H1 (cell line): ENCODE measurements at regions not wholly inside any gene's neighbourhood (a gene's known extent, or its start where the extent isn't known, plus 50 kb on each side); places are given as distances from the start of the nearest gene placed in this dataset.

Experiments used
- CTCF ChIA-PET: fragments of 300-600 bp; sonication (Branson Sonifier 250); formaldehyde crosslinking; loops from one replicate; lab custom pipeline; 2021; ENCODE audit not compliant: partially characterized antibody; lab: Charles Lee
- POLR2A ChIA-PET: fragments of 300-600 bp; sonication (Branson Sonifier 250); formaldehyde crosslinking; loops from one replicate; lab custom pipeline; 2021; ENCODE audit warnings: inconsistent platforms; ENCODE audit not compliant: partially characterized antibody; lab: Charles Lee
- DNase-seq, 2 experiments: peaks; one replicate each; pipeline versions ENCODE4 v3.0.0 to v3.0.0-alpha.2; 2010 to 2022; ENCODE audit warnings: low spot score in 2 of 2, low read depth in 1 of 2, mixed read lengths in 1 of 2
- FAIRE-seq: peaks from 2 replicates; lab custom pipeline; 2011; peaks lifted over from hg19 to GRCh38; lab: Jason Lieb, UNC
- H2AFZ ChIP-seq: 2 replicates; pipeline ENCODE4 v1.8.1; 2012; ENCODE audit warnings: low read length, inconsistent platforms
- H2AK5ac ChIP-seq: 2 replicates; pipeline ENCODE4 v1.6.1; 2013; ENCODE audit warnings: low read depth, low read length
- H2BK120ac ChIP-seq: replicated peaks from 2 replicates; pipeline ENCODE3; 2013; ENCODE audit warnings: low read depth, low read length, inconsistent platforms
- H2BK12ac ChIP-seq: 2 replicates; pipeline ENCODE4 v1.6.1; 2013; ENCODE audit warnings: low read depth, low read length
- H2BK15ac ChIP-seq: 2 replicates; pipeline ENCODE4 v1.6.1; 2013; ENCODE audit warnings: low read length
- H2BK20ac ChIP-seq: 2 replicates; pipeline ENCODE4 v1.6.1; 2013; ENCODE audit warnings: low read length
- H2BK5ac ChIP-seq: 2 replicates; pipeline ENCODE4 v1.6.1; 2013; ENCODE audit warnings: low read depth, low read length
- H3K14ac ChIP-seq: 2 replicates; pipeline ENCODE4 v1.6.1; 2013; ENCODE audit warnings: inconsistent platforms; ENCODE audit not compliant: insufficient read length
- H3K18ac ChIP-seq: 2 replicates; pipeline ENCODE4 v1.6.1; 2013; ENCODE audit warnings: low read length; ENCODE audit errors: extremely low read depth
- H3K23ac ChIP-seq: 2 replicates; pipeline ENCODE4 v1.6.1; 2013; ENCODE audit warnings: inconsistent platforms; ENCODE audit not compliant: insufficient read length
- H3K23me2 ChIP-seq: 2 replicates; pipeline ENCODE4 v1.6.1; 2013; ENCODE audit warnings: low read depth, low read length
- H3K27ac ChIP-seq: 2 replicates; pipeline ENCODE4 v1.6.1; 2011; ENCODE audit warnings: low read depth, low read length, inconsistent platforms
- H3K27me3 ChIP-seq, 4 experiments: replicated peaks in 1 of 4; 1 replicate in 1 of 4; 2 replicates in 3 of 4; pipeline versions ENCODE4 v1.6.1 to v1.8.1; 2011 to 2013; ENCODE audit warnings: low read length in 3 of 4, mild to moderate bottlenecking in 3 of 4, inconsistent platforms in 2 of 4, mixed read lengths in 2 of 4, moderate library complexity in 1 of 4; ENCODE audit not compliant: control insufficient read depth in 3 of 4, insufficient read depth in 3 of 4; ENCODE audit errors: extremely low read depth in 1 of 4
- H3K36me3 ChIP-seq, 4 experiments: 2 replicates each; pipeline versions ENCODE4 v1.6.1 to v1.8.1; 2011 to 2013; ENCODE audit warnings: mild to moderate bottlenecking in 4 of 4, low read length in 3 of 4, moderate library complexity in 2 of 4, control low read depth in 1 of 4, inconsistent platforms in 1 of 4; ENCODE audit not compliant: insufficient read depth in 4 of 4, control insufficient read depth in 2 of 4
- H3K4ac ChIP-seq: replicated peaks from 2 replicates; pipeline ENCODE3; 2013; ENCODE audit warnings: low read length, low read depth, mixed read lengths, inconsistent platforms; ENCODE audit not compliant: insufficient read length
- H3K4me1 ChIP-seq, 4 experiments: replicated peaks in 1 of 4; 1 replicate in 1 of 4; 2 replicates in 3 of 4; pipeline versions ENCODE4 v1.6.1 to v1.8.1; 2011 to 2013; ENCODE audit warnings: low read length in 3 of 4, inconsistent platforms in 2 of 4, mixed read lengths in 1 of 4; ENCODE audit not compliant: insufficient read depth in 4 of 4, control insufficient read depth in 3 of 4
- H3K4me2 ChIP-seq, 2 experiments: 2 replicates each; pipeline versions ENCODE4 v1.6.1 to v1.8.1; 2011 to 2013; ENCODE audit warnings: low read depth in 2 of 2, low read length in 2 of 2, control low read depth in 1 of 2, inconsistent platforms in 1 of 2, mild to moderate bottlenecking in 1 of 2; ENCODE audit not compliant: insufficient read depth in 1 of 2
- H3K4me3 ChIP-seq, 4 experiments: fragments of 200-600, 300-600 bp in 1 of 4; sonication (generic), shearing (Covaris generic), sonication (Bioruptor Twin) in 1 of 4; 2 replicates each; pipeline versions ENCODE4 v1.5.1 to v1.8.1; 2011 to 2016; ENCODE audit warnings: low read length in 4 of 4, low read depth in 3 of 4, control low read depth in 2 of 4, inconsistent platforms in 2 of 4, mild to moderate bottlenecking in 2 of 4, mixed read lengths in 1 of 4, moderate library complexity in 1 of 4; ENCODE audit not compliant: insufficient read depth in 2 of 4; ENCODE audit errors: extremely low read depth in 1 of 4
- H3K56ac ChIP-seq: replicated peaks from 2 replicates; pipeline ENCODE3; 2013; ENCODE audit warnings: low read depth, mild to moderate bottlenecking, mixed read lengths, low read length, inconsistent platforms; ENCODE audit not compliant: insufficient read length
- H3K79me1 ChIP-seq: 2 replicates; pipeline ENCODE4 v1.6.1; 2013; ENCODE audit warnings: low read depth, low read length, control low read depth
- H3K79me2 ChIP-seq, 2 experiments: 2 replicates each; pipeline versions ENCODE4 v1.6.1 to v1.8.1; 2012 to 2013; ENCODE audit warnings: low read length in 2 of 2, mild to moderate bottlenecking in 2 of 2, inconsistent platforms in 1 of 2; ENCODE audit not compliant: insufficient read depth in 2 of 2, control insufficient read depth in 1 of 2
- H3K9ac ChIP-seq, 4 experiments: replicated peaks in 1 of 4; 1 replicate in 1 of 4; 2 replicates in 3 of 4; pipeline versions ENCODE4 v1.6.1 to v1.8.1; 2011 to 2013; ENCODE audit warnings: low read depth in 3 of 4, low read length in 3 of 4, control low read depth in 2 of 4, mild to moderate bottlenecking in 2 of 4, moderate library complexity in 2 of 4, inconsistent platforms in 1 of 4; ENCODE audit errors: extremely low read depth in 1 of 4
- H3K9me3 ChIP-seq, 2 experiments: 2 replicates each; pipeline versions ENCODE4 v1.6.1 to v1.8.1; 2012 to 2013; ENCODE audit warnings: mild to moderate bottlenecking in 2 of 2, moderate library complexity in 2 of 2, control low read depth in 1 of 2, inconsistent platforms in 1 of 2, low read depth in 1 of 2, low read length in 1 of 2, mixed read lengths in 1 of 2; ENCODE audit not compliant: insufficient read depth in 2 of 2
- H4K20me1 ChIP-seq, 2 experiments: replicated peaks in 1 of 2; 2 replicates each; pipeline versions ENCODE3 to v1.8.1; 2011 to 2013; ENCODE audit warnings: inconsistent platforms in 2 of 2, low read length in 2 of 2, mild to moderate bottlenecking in 1 of 2; ENCODE audit not compliant: insufficient read depth in 2 of 2, control insufficient read depth in 1 of 2
- H4K5ac ChIP-seq: 2 replicates; pipeline ENCODE4 v1.6.1; 2013; ENCODE audit warnings: low read length, low read depth, mixed read lengths, inconsistent platforms; ENCODE audit not compliant: insufficient read length
- H4K8ac ChIP-seq: 2 replicates; pipeline ENCODE4 v1.8.0; 2013; ENCODE audit warnings: mild to moderate bottlenecking, moderate library complexity, low read length, inconsistent platforms; ENCODE audit not compliant: insufficient read depth; ENCODE audit errors: extremely low read depth
- H4K91ac ChIP-seq: replicated peaks from 2 replicates; pipeline ENCODE3; 2013; ENCODE audit warnings: low read length, mixed read lengths, inconsistent platforms; ENCODE audit not compliant: insufficient read length
- KDM4A ChIP-seq: IDR thresholded peaks from one replicate; pipeline ENCODE4 v1.7.1; 2012; ENCODE audit warnings: low read depth, mild to moderate bottlenecking, moderate library complexity, low read length, inconsistent platforms; ENCODE audit not compliant: severe bottlenecking
- PHF8 ChIP-seq: fragments of 200-600 bp; sonication (generic); conservative IDR thresholded peaks from 2 replicates; pipeline ENCODE4 v1.7.1; 2012; ENCODE audit warnings: low read depth, mild to moderate bottlenecking, inconsistent platforms, low read length, moderate library complexity
- SIRT6 ChIP-seq: IDR thresholded peaks from one replicate; pipeline ENCODE4 v1.7.1; 2012; ENCODE audit warnings: low read length, inconsistent platforms
- TBP ChIP-seq: IDR thresholded peaks from 2 replicates; pipeline ENCODE4 v1.6.1; 2011; ENCODE audit warnings: low read depth, low read length, improper control_type of control experiment
- TEAD4 ChIP-seq: IDR thresholded peaks from 2 replicates; pipeline ENCODE4 v1.6.1; 2012; ENCODE audit warnings: low read depth, low read length, inconsistent platforms, mixed read lengths
- WGBS, 2 experiments: shearing (Covaris generic) in 1 of 2; methylation state at CpG; one replicate each; pipeline versions ENCODE4 v1.1.6 to v1.1.7; 2013 to 2015; ENCODE audit warnings: low lambda C conversion rate in 2 of 2, mixed read lengths in 2 of 2, inconsistent platforms in 1 of 2, low coverage in 1 of 2, missing lambda C conversion rate in 1 of 2; ENCODE audit not compliant: insufficient replicate concordance in 2 of 2, insufficient coverage in 1 of 2, insufficient read length in 1 of 2; ENCODE audit errors: extremely low coverage in 1 of 2, missing lambda C conversion rate in 1 of 2; 5-methylcytosine and 5-hydroxymethylcytosine counted together

DNA sequence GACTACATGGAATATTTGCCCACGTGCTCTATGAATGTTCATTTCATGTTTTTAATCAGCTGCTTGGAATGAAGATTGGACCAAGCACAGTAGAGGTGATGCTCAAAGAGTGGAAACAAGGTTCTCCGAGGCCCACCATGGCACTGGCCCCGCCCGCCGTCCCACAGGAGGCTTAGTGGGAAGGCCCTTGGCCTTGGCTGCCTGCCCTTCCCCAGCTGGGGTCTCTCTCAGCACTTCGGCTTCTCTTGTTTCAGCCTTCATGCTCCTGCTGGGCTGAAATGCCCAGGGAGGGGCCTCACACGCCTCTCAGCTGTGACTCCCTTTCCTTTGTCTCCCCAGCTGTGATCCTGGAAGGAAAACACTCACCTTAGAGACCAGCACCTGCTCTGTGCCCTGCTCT, 833.2 kb downstream of the GALR1 start:
- H3K23ac ChIP-seq: no peak overlapping the region
- no peaks in the 10 kb centered on the region for H4K20me1 ChIP-seq
- H2BK120ac ChIP-seq: no peak overlapping the region
- CTCF ChIA-PET: interaction anchor here (1.3 kb wide), 1 partner anchor 9 kb away, joined by 3 read pairs; no protein-coding TSS in a partner anchor
- FAIRE-seq: no peak
- H2AFZ ChIP-seq: no peak overlapping the region
- no peak overlapping the region for H3K27ac ChIP-seq
- no peak overlapping the region for H2BK15ac ChIP-seq
- no peak for DNase-seq
- H2BK20ac ChIP-seq: no peak overlapping the region
- H3K4me2 ChIP-seq: no peak overlapping the region
- POLR2A ChIA-PET: no interaction called here
- H3K36me3 ChIP-seq: no peaks in the 10 kb centered on the region
- H2BK5ac ChIP-seq: no peak overlapping the region
- H3K27me3 ChIP-seq: no peaks in the 10 kb centered on the region
- no peaks in the 10 kb centered on the region; a peak in 1 of 7 replicates for H3K4me1 ChIP-seq
- H3K9me3 ChIP-seq: no peaks in the 10 kb centered on the region; a peak in 1 of 4 replicates
- no peak overlapping the region for H3K4me3 ChIP-seq
- H3K18ac ChIP-seq: no peak overlapping the region
- 80% methylated on average over 4 of the region's 7 CpGs; no CpG with 5 or more reads in 1 of the 2 experiments for WGBS, 2 experiments
- H3K56ac ChIP-seq: no peak overlapping the region
- H3K79me1 ChIP-seq: no peaks in the 10 kb centered on the region
- no peak overlapping the region for H4K91ac ChIP-seq
- H3K4ac ChIP-seq: no peak overlapping the region
- H2BK12ac ChIP-seq: no peak overlapping the region
- H4K8ac ChIP-seq: no peak overlapping the region
- no peak overlapping the region for H4K5ac ChIP-seq
- H2AK5ac ChIP-seq: no peak overlapping the region
- TF ChIP-seq PHF8 (no peak), TEAD4 (no peak), TBP (no peak), KDM4A (no peak), SIRT6 (no peak)
- no peak overlapping the region for H3K9ac ChIP-seq
- no peak overlapping the region for H3K14ac ChIP-seq
- no peaks in the 10 kb centered on the region for H3K79me2 ChIP-seq
- H3K23me2 ChIP-seq: no peaks in the 10 kb centered on the region
